H1 (cell line): ENCODE measurements at regions not wholly inside any gene's neighbourhood (a gene's known extent, or its start where the extent isn't known, plus 50 kb on each side); places are given as distances from the start of the nearest gene placed in this dataset.

ENCODE experiments used
- CTCF ChIA-PET: fragments of 300-600 bp; sonication (Branson Sonifier 250); formaldehyde crosslinking; loops from one replicate; lab custom pipeline; 2021; ENCODE audit not compliant: partially characterized antibody; lab: Charles Lee
- POLR2A ChIA-PET: fragments of 300-600 bp; sonication (Branson Sonifier 250); formaldehyde crosslinking; loops from one replicate; lab custom pipeline; 2021; ENCODE audit warnings: inconsistent platforms; ENCODE audit not compliant: partially characterized antibody; lab: Charles Lee
- DNase-seq, 2 experiments: peaks; one replicate each; pipeline versions ENCODE4 v3.0.0 to v3.0.0-alpha.2; 2010 to 2022; ENCODE audit warnings: low spot score in 2 of 2, low read depth in 1 of 2, mixed read lengths in 1 of 2
- FAIRE-seq: peaks from 2 replicates; lab custom pipeline; 2011; peaks lifted over from hg19 to GRCh38; lab: Jason Lieb, UNC
- H2AFZ ChIP-seq: 2 replicates; pipeline ENCODE4 v1.8.1; 2012; ENCODE audit warnings: low read length, inconsistent platforms
- H2AK5ac ChIP-seq: 2 replicates; pipeline ENCODE4 v1.6.1; 2013; ENCODE audit warnings: low read depth, low read length
- H2BK120ac ChIP-seq: replicated peaks from 2 replicates; pipeline ENCODE3; 2013; ENCODE audit warnings: low read depth, low read length, inconsistent platforms
- H2BK12ac ChIP-seq: 2 replicates; pipeline ENCODE4 v1.6.1; 2013; ENCODE audit warnings: low read depth, low read length
- H2BK15ac ChIP-seq: 2 replicates; pipeline ENCODE4 v1.6.1; 2013; ENCODE audit warnings: low read length
- H2BK20ac ChIP-seq: 2 replicates; pipeline ENCODE4 v1.6.1; 2013; ENCODE audit warnings: low read length
- H2BK5ac ChIP-seq: 2 replicates; pipeline ENCODE4 v1.6.1; 2013; ENCODE audit warnings: low read depth, low read length
- H3K14ac ChIP-seq: 2 replicates; pipeline ENCODE4 v1.6.1; 2013; ENCODE audit warnings: inconsistent platforms; ENCODE audit not compliant: insufficient read length
- H3K18ac ChIP-seq: 2 replicates; pipeline ENCODE4 v1.6.1; 2013; ENCODE audit warnings: low read length; ENCODE audit errors: extremely low read depth
- H3K23ac ChIP-seq: 2 replicates; pipeline ENCODE4 v1.6.1; 2013; ENCODE audit warnings: inconsistent platforms; ENCODE audit not compliant: insufficient read length
- H3K23me2 ChIP-seq: 2 replicates; pipeline ENCODE4 v1.6.1; 2013; ENCODE audit warnings: low read depth, low read length
- H3K27ac ChIP-seq: 2 replicates; pipeline ENCODE4 v1.6.1; 2011; ENCODE audit warnings: low read depth, low read length, inconsistent platforms
- H3K27me3 ChIP-seq, 4 experiments: replicated peaks in 1 of 4; 1 replicate in 1 of 4; 2 replicates in 3 of 4; pipeline versions ENCODE4 v1.6.1 to v1.8.1; 2011 to 2013; ENCODE audit warnings: low read length in 3 of 4, mild to moderate bottlenecking in 3 of 4, inconsistent platforms in 2 of 4, mixed read lengths in 2 of 4, moderate library complexity in 1 of 4; ENCODE audit not compliant: control insufficient read depth in 3 of 4, insufficient read depth in 3 of 4; ENCODE audit errors: extremely low read depth in 1 of 4
- H3K36me3 ChIP-seq, 4 experiments: 2 replicates each; pipeline versions ENCODE4 v1.6.1 to v1.8.1; 2011 to 2013; ENCODE audit warnings: mild to moderate bottlenecking in 4 of 4, low read length in 3 of 4, moderate library complexity in 2 of 4, control low read depth in 1 of 4, inconsistent platforms in 1 of 4; ENCODE audit not compliant: insufficient read depth in 4 of 4, control insufficient read depth in 2 of 4
- H3K4ac ChIP-seq: replicated peaks from 2 replicates; pipeline ENCODE3; 2013; ENCODE audit warnings: low read length, low read depth, mixed read lengths, inconsistent platforms; ENCODE audit not compliant: insufficient read length
- H3K4me1 ChIP-seq, 4 experiments: replicated peaks in 1 of 4; 1 replicate in 1 of 4; 2 replicates in 3 of 4; pipeline versions ENCODE4 v1.6.1 to v1.8.1; 2011 to 2013; ENCODE audit warnings: low read length in 3 of 4, inconsistent platforms in 2 of 4, mixed read lengths in 1 of 4; ENCODE audit not compliant: insufficient read depth in 4 of 4, control insufficient read depth in 3 of 4
- H3K4me2 ChIP-seq, 2 experiments: 2 replicates each; pipeline versions ENCODE4 v1.6.1 to v1.8.1; 2011 to 2013; ENCODE audit warnings: low read depth in 2 of 2, low read length in 2 of 2, control low read depth in 1 of 2, inconsistent platforms in 1 of 2, mild to moderate bottlenecking in 1 of 2; ENCODE audit not compliant: insufficient read depth in 1 of 2
- H3K4me3 ChIP-seq, 4 experiments: fragments of 200-600, 300-600 bp in 1 of 4; sonication (generic), shearing (Covaris generic), sonication (Bioruptor Twin) in 1 of 4; 2 replicates each; pipeline versions ENCODE4 v1.5.1 to v1.8.1; 2011 to 2016; ENCODE audit warnings: low read length in 4 of 4, low read depth in 3 of 4, control low read depth in 2 of 4, inconsistent platforms in 2 of 4, mild to moderate bottlenecking in 2 of 4, mixed read lengths in 1 of 4, moderate library complexity in 1 of 4; ENCODE audit not compliant: insufficient read depth in 2 of 4; ENCODE audit errors: extremely low read depth in 1 of 4
- H3K56ac ChIP-seq: replicated peaks from 2 replicates; pipeline ENCODE3; 2013; ENCODE audit warnings: low read depth, mild to moderate bottlenecking, mixed read lengths, low read length, inconsistent platforms; ENCODE audit not compliant: insufficient read length
- H3K79me1 ChIP-seq: 2 replicates; pipeline ENCODE4 v1.6.1; 2013; ENCODE audit warnings: low read depth, low read length, control low read depth
- H3K79me2 ChIP-seq, 2 experiments: 2 replicates each; pipeline versions ENCODE4 v1.6.1 to v1.8.1; 2012 to 2013; ENCODE audit warnings: low read length in 2 of 2, mild to moderate bottlenecking in 2 of 2, inconsistent platforms in 1 of 2; ENCODE audit not compliant: insufficient read depth in 2 of 2, control insufficient read depth in 1 of 2
- H3K9ac ChIP-seq, 4 experiments: replicated peaks in 1 of 4; 1 replicate in 1 of 4; 2 replicates in 3 of 4; pipeline versions ENCODE4 v1.6.1 to v1.8.1; 2011 to 2013; ENCODE audit warnings: low read depth in 3 of 4, low read length in 3 of 4, control low read depth in 2 of 4, mild to moderate bottlenecking in 2 of 4, moderate library complexity in 2 of 4, inconsistent platforms in 1 of 4; ENCODE audit errors: extremely low read depth in 1 of 4
- H3K9me3 ChIP-seq, 2 experiments: 2 replicates each; pipeline versions ENCODE4 v1.6.1 to v1.8.1; 2012 to 2013; ENCODE audit warnings: mild to moderate bottlenecking in 2 of 2, moderate library complexity in 2 of 2, control low read depth in 1 of 2, inconsistent platforms in 1 of 2, low read depth in 1 of 2, low read length in 1 of 2, mixed read lengths in 1 of 2; ENCODE audit not compliant: insufficient read depth in 2 of 2
- H4K20me1 ChIP-seq, 2 experiments: replicated peaks in 1 of 2; 2 replicates each; pipeline versions ENCODE3 to v1.8.1; 2011 to 2013; ENCODE audit warnings: inconsistent platforms in 2 of 2, low read length in 2 of 2, mild to moderate bottlenecking in 1 of 2; ENCODE audit not compliant: insufficient read depth in 2 of 2, control insufficient read depth in 1 of 2
- H4K5ac ChIP-seq: 2 replicates; pipeline ENCODE4 v1.6.1; 2013; ENCODE audit warnings: low read length, low read depth, mixed read lengths, inconsistent platforms; ENCODE audit not compliant: insufficient read length
- H4K8ac ChIP-seq: 2 replicates; pipeline ENCODE4 v1.8.0; 2013; ENCODE audit warnings: mild to moderate bottlenecking, moderate library complexity, low read length, inconsistent platforms; ENCODE audit not compliant: insufficient read depth; ENCODE audit errors: extremely low read depth
- H4K91ac ChIP-seq: replicated peaks from 2 replicates; pipeline ENCODE3; 2013; ENCODE audit warnings: low read length, mixed read lengths, inconsistent platforms; ENCODE audit not compliant: insufficient read length
- BACH1 ChIP-seq: IDR thresholded peaks from 2 replicates; pipeline ENCODE4 v1.6.1; 2012; ENCODE audit warnings: low read length, improper control_type of control experiment
- BRCA1 ChIP-seq: IDR thresholded peaks from 2 replicates; pipeline ENCODE4 v1.6.1; 2012; ENCODE audit warnings: low read depth, low read length, improper control_type of control experiment
- CREB1 ChIP-seq: IDR thresholded peaks from 2 replicates; pipeline ENCODE4 v1.6.1; 2012; ENCODE audit warnings: inconsistent platforms
- EGR1 ChIP-seq: IDR thresholded peaks from 2 replicates; pipeline ENCODE4 v1.6.1; 2011; ENCODE audit warnings: low read depth, low read length, borderline replicate concordance
- FOSL1 ChIP-seq: IDR thresholded peaks from 2 replicates; pipeline ENCODE4 v1.6.1; 2011; ENCODE audit warnings: mild to moderate bottlenecking, low read depth, low read length, moderate library complexity; ENCODE audit not compliant: insufficient read depth
- GTF2F1 ChIP-seq: IDR thresholded peaks from 2 replicates; pipeline ENCODE4 v1.6.1; 2012; ENCODE audit warnings: low read depth, low read length, improper control_type of control experiment, borderline replicate concordance
- KDM5A ChIP-seq: fragments of 200-600 bp; IDR thresholded peaks from 2 replicates; pipeline ENCODE4 v1.7.1; 2012; ENCODE audit warnings: mild to moderate bottlenecking, low read length, inconsistent platforms, mixed read lengths
- NANOG ChIP-seq: IDR thresholded peaks from 2 replicates; pipeline ENCODE4 v1.6.1; 2011; ENCODE audit warnings: low read length, low read depth, mild to moderate bottlenecking, inconsistent platforms; ENCODE audit not compliant: insufficient read depth, poor library complexity, severe bottlenecking
- POU5F1 ChIP-seq: IDR thresholded peaks from 2 replicates; pipeline ENCODE4 v1.6.1; 2011; ENCODE audit warnings: low read depth, mild to moderate bottlenecking, low read length, moderate library complexity
- RBBP5 ChIP-seq: IDR thresholded peaks from 2 replicates; pipeline ENCODE4 v1.7.1; 2012; ENCODE audit warnings: low read depth, mild to moderate bottlenecking, inconsistent platforms, low read length, moderate library complexity, borderline replicate concordance
- RNF2 ChIP-seq: fragments of 200-900, 300-1000 bp; sonication (generic); IDR thresholded peaks from 2 replicates; pipeline ENCODE4 v1.7.1; 2016; ENCODE audit warnings: borderline replicate concordance, low read depth, mild to moderate bottlenecking, antibody characterized with exemption, low read length; ENCODE audit not compliant: poor library complexity, severe bottlenecking; ENCODE audit errors: missing control alignments
- SIX5 ChIP-seq: IDR thresholded peaks from 2 replicates; pipeline ENCODE4 v1.6.1; 2011; ENCODE audit warnings: mild to moderate bottlenecking, low read depth, low read length
- TEAD4 ChIP-seq: IDR thresholded peaks from 2 replicates; pipeline ENCODE4 v1.6.1; 2012; ENCODE audit warnings: low read depth, low read length, inconsistent platforms, mixed read lengths
- WGBS, 2 experiments: shearing (Covaris generic) in 1 of 2; methylation state at CpG; one replicate each; pipeline versions ENCODE4 v1.1.6 to v1.1.7; 2013 to 2015; ENCODE audit warnings: low lambda C conversion rate in 2 of 2, mixed read lengths in 2 of 2, inconsistent platforms in 1 of 2, low coverage in 1 of 2, missing lambda C conversion rate in 1 of 2; ENCODE audit not compliant: insufficient replicate concordance in 2 of 2, insufficient coverage in 1 of 2, insufficient read length in 1 of 2; ENCODE audit errors: extremely low coverage in 1 of 2, missing lambda C conversion rate in 1 of 2; 5-methylcytosine and 5-hydroxymethylcytosine counted together
- TF ChIP-seq, protein P1 (sequence below): IDR thresholded peaks from 2 replicates; pipeline ENCODE4 v1.6.1; 2012; ENCODE audit warnings: inconsistent platforms

- H3K23me2 ChIP-seq: no peaks in the 10 kb centered on the region
- H3K79me2 ChIP-seq: no peaks in the 10 kb centered on the region
- 88% methylated on average over 11 of the region's 11 CpGs; no CpG with 5 or more reads in 1 of the 2 experiments for WGBS, 2 experiments
- H3K4ac ChIP-seq: no peak overlapping the region
- H3K27ac ChIP-seq: no peak overlapping the region
- H4K8ac ChIP-seq: no peak overlapping the region
- H2BK15ac ChIP-seq: no peak overlapping the region
- no peaks in the 10 kb centered on the region for H3K36me3 ChIP-seq
- no peaks in the 10 kb centered on the region for H3K79me1 ChIP-seq
- ChIA-PET POLR2A (no interaction called here), CTCF (interaction anchor here (0.7 to 1.1 kb wide), 2 partner anchors 9 to 60 kb away, joined by 3 to 4 read pairs; no protein-coding TSS in a partner anchor)
- FAIRE-seq: no peak
- no peak for DNase-seq
- H2AK5ac ChIP-seq: no peak overlapping the region
- no peaks in the 10 kb centered on the region for H3K4me1 ChIP-seq
- no peak overlapping the region for H3K56ac ChIP-seq
- H3K18ac ChIP-seq: no peak overlapping the region
- no peaks in the 10 kb centered on the region for H3K9me3 ChIP-seq
- H3K4me3 ChIP-seq: no peak overlapping the region
- H2BK120ac ChIP-seq: no peak overlapping the region
- H2BK12ac ChIP-seq: no peak overlapping the region
- H4K5ac ChIP-seq: no peak overlapping the region
- no peak overlapping the region for H2BK5ac ChIP-seq
- H2BK20ac ChIP-seq: no peak overlapping the region
- H4K20me1 ChIP-seq: no peaks in the 10 kb centered on the region
- H2AFZ ChIP-seq: no peak overlapping the region
- H3K4me2 ChIP-seq: no peak overlapping the region
- no peak overlapping the region for H4K91ac ChIP-seq
- H3K23ac ChIP-seq: no peak overlapping the region
- no peak overlapping the region for H3K9ac ChIP-seq
- H3K27me3 ChIP-seq: no peaks in the 10 kb centered on the region
- H3K14ac ChIP-seq: no peak overlapping the region
- no peak for TF ChIP-seq FOSL1
- no peak for TF ChIP-seq CREB1
- TF ChIP-seq POU5F1: no peak
- TF ChIP-seq SIX5: no peak
- TF ChIP-seq RBBP5: no peak
- no peak for TF ChIP-seq BRCA1
- no peak for TF ChIP-seq EGR1
- TF ChIP-seq, protein P1, sequence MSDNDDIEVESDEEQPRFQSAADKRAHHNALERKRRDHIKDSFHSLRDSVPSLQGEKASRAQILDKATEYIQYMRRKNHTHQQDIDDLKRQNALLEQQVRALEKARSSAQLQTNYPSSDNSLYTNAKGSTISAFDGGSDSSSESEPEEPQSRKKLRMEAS: no peak
- no peak for TF ChIP-seq BACH1
- TF ChIP-seq GTF2F1: no peak
- no peak for TF ChIP-seq KDM5A
- no peak for TF ChIP-seq TEAD4
- TF ChIP-seq NANOG: no peak
- TF ChIP-seq RNF2: no peak
Observed at GRCh38 chr2:109680523-109681297, 66.5 kb downstream of the SOWAHC start.
